Endothelial cell of umbilical vein (primary cell): ENCODE measurements at regions not wholly inside any gene's neighbourhood (a gene's known extent, or its start where the extent isn't known, plus 50 kb on each side); places are given as distances from the start of the nearest gene placed in this dataset.

ENCODE experiments used
- BruUV-seq: library from RNA; stranded (reverse); fragments of 400-500 nt; replicated peaks from 2 replicates; lab custom pipeline; 2021; lab: Mats Ljungman, UMichigan
- CTCF ChIA-PET: fragments of 300-600, 350-600 bp; sonication (Branson Sonifier 250); formaldehyde crosslinking; loops from one replicate; lab custom pipeline; 2021; ENCODE audit warnings: antibody characterized with exemption, inconsistent platforms; lab: Charles Lee
- POLR2A ChIA-PET: fragments of 300-600, 350-600 bp; sonication (Branson Sonifier 250); formaldehyde crosslinking; loops from one replicate; lab custom pipeline; 2021; ENCODE audit warnings: antibody characterized with exemption, inconsistent platforms; lab: Charles Lee
- DNase-seq: peaks from one replicate; pipeline ENCODE4 v3.0.0-alpha.2; 2011; ENCODE audit warnings: low read depth, low spot score
- FAIRE-seq: peaks from 2 replicates; lab custom pipeline; 2011; peaks lifted over from hg19 to GRCh38; lab: Jason Lieb, UNC
- H2AFZ ChIP-seq: 2 replicates; pipeline ENCODE4 v1.6.0; 2012; ENCODE audit warnings: low read depth, low read length, control low read depth, inconsistent platforms
- H3K27ac ChIP-seq: 2 replicates; pipeline ENCODE4 v1.5.1; 2011; ENCODE audit warnings: low read depth, mild to moderate bottlenecking, control low read depth, low read length, moderate library complexity; ENCODE audit not compliant: insufficient read depth
- H3K27me3 ChIP-seq, 2 experiments: 2 replicates each; pipeline versions ENCODE4 v1.6.0 to v1.6.1; 2011; ENCODE audit warnings: low read length in 2 of 2, mixed read lengths in 1 of 2; ENCODE audit not compliant: control insufficient read depth in 2 of 2, insufficient read depth in 2 of 2
- H3K36me3 ChIP-seq, 2 experiments: 2 replicates in 1 of 2; 3 replicates in 1 of 2; pipeline ENCODE4 v1.5.1; 2011; ENCODE audit warnings: low read length in 2 of 2, mild to moderate bottlenecking in 1 of 2, moderate library complexity in 1 of 2; ENCODE audit not compliant: control insufficient read depth in 2 of 2, insufficient read depth in 2 of 2; ENCODE audit errors: extremely low read depth in 1 of 2
- H3K4me1 ChIP-seq: 3 replicates; pipeline ENCODE4 v1.5.1; 2011; ENCODE audit warnings: mild to moderate bottlenecking, low read length; ENCODE audit not compliant: control insufficient read depth, insufficient read depth; ENCODE audit errors: extremely low read depth
- H3K4me2 ChIP-seq: 2 replicates; pipeline ENCODE4 v1.6.1; 2011; ENCODE audit warnings: low read length, control low read depth, mixed read lengths; ENCODE audit not compliant: insufficient read depth
- H3K4me3 ChIP-seq, 3 experiments: fragments of 200-600 bp in 1 of 3; sonication (generic), shearing (Covaris generic) in 1 of 3; replicated peaks in 1 of 3; 2 replicates each; pipeline ENCODE4 v1.5.1; 2011 to 2016; ENCODE audit warnings: control low read depth in 3 of 3, low read length in 3 of 3, mild to moderate bottlenecking in 2 of 3, inconsistent platforms in 1 of 3, low read depth in 1 of 3, moderate library complexity in 1 of 3; ENCODE audit not compliant: insufficient read depth in 1 of 3
- H3K79me2 ChIP-seq: 2 replicates; pipeline ENCODE4 v1.6.0; 2012; ENCODE audit warnings: low read length, inconsistent platforms; ENCODE audit not compliant: control insufficient read depth, insufficient read depth
- H3K9ac ChIP-seq: replicated peaks from 2 replicates; pipeline ENCODE3; 2011; ENCODE audit warnings: low read length, control low read depth; ENCODE audit not compliant: insufficient read depth; ENCODE audit errors: extremely low read depth
- H3K9me1 ChIP-seq: replicated peaks from 3 replicates; pipeline ENCODE4 v1.6.0; 2011; ENCODE audit warnings: mild to moderate bottlenecking, low read length; ENCODE audit not compliant: control insufficient read depth, insufficient read depth; ENCODE audit errors: extremely low read depth
- H3K9me3 ChIP-seq: replicated peaks from 2 replicates; pipeline ENCODE4 v1.5.1; 2012; ENCODE audit warnings: low read length, inconsistent platforms; ENCODE audit not compliant: control insufficient read depth, insufficient read depth
- H4K20me1 ChIP-seq: replicated peaks from 2 replicates; pipeline ENCODE3; 2011; ENCODE audit warnings: mild to moderate bottlenecking, low read length; ENCODE audit not compliant: control insufficient read depth, insufficient read depth; ENCODE audit errors: extremely low read depth
- CTCF ChIP-seq, 2 donors: IDR thresholded peaks; 1 replicate in 1 of 2; 2 replicates in 1 of 2; pipeline ENCODE4 v1.5.1; 2011; ENCODE audit warnings: low read length in 2 of 2, mild to moderate bottlenecking in 2 of 2, moderate library complexity in 2 of 2, control low read depth in 1 of 2, inconsistent platforms in 1 of 2, low read depth in 1 of 2; ENCODE audit not compliant: insufficient read depth in 1 of 2; ENCODE audit errors: extremely low read depth in 1 of 2
- EZH2 ChIP-seq: IDR thresholded peaks from 2 replicates; pipeline ENCODE4 v1.6.1; 2012; ENCODE audit warnings: borderline replicate concordance, low read depth, mild to moderate bottlenecking, moderate library complexity, low read length, inconsistent platforms; ENCODE audit not compliant: severe bottlenecking
- FOS ChIP-seq: IDR thresholded peaks from 2 replicates; pipeline ENCODE4 v1.6.1; 2011; ENCODE audit warnings: mild to moderate bottlenecking, low read length, moderate library complexity, borderline replicate concordance; ENCODE audit not compliant: insufficient read depth
- GATA2 ChIP-seq: IDR thresholded peaks from 2 replicates; pipeline ENCODE4 v1.7.0; 2011; ENCODE audit warnings: low read depth, mild to moderate bottlenecking, moderate library complexity, mixed read lengths, low read length; ENCODE audit not compliant: insufficient read length, insufficient read depth
- JUN ChIP-seq: IDR thresholded peaks from 2 replicates; pipeline ENCODE4 v1.6.1; 2011; ENCODE audit warnings: borderline replicate concordance, low read depth; ENCODE audit not compliant: insufficient read length, insufficient read depth
- MAX ChIP-seq: IDR thresholded peaks from 2 replicates; pipeline ENCODE4 v1.6.1; 2011; ENCODE audit not compliant: insufficient read depth, insufficient read length
- MYC ChIP-seq: IDR thresholded peaks from one replicate; pipeline ENCODE4 v1.6.1; 2011; ENCODE audit warnings: mild to moderate bottlenecking, low read depth, low read length
- POLR2A ChIP-seq: IDR thresholded peaks from 2 replicates; pipeline ENCODE4 v1.6.1; 2012; ENCODE audit warnings: low read depth, mild to moderate bottlenecking, control low read depth, low read length
- POLR2AphosphoS5 ChIP-seq: IDR thresholded peaks from 2 replicates; pipeline ENCODE4 v1.6.1; 2012; ENCODE audit warnings: low read depth, mild to moderate bottlenecking, control low read depth, low read length, moderate library complexity; ENCODE audit not compliant: insufficient read depth
- dilution Hi-C: fragments of 300-500 bp; cut with MboI; formaldehyde crosslinking; loops from one replicate; pipeline ENCODE4 v1.15.0; 2019; ENCODE audit warnings: low sequenced_read_pairs; ENCODE audit not compliant: extremely low pct_ligation_motif_present
- intact Hi-C: fragments of 100-400 bp; cut with micrococcal nuclease; formaldehyde crosslinking; loops from one replicate; pipeline ENCODE4 v1.10.0; 2022

- Histone ChIP-seq H3K27ac (no peak overlapping the region), H3K4me2 (no peak overlapping the region)
These were observed 194.3 kb downstream of the KIF18A start for GRCh38 chr11:27913650-27914049.

GRCh38 chr11:27912916-27913315, 195.0 kb downstream of the KIF18A start:
- H3K4me3 ChIP-seq: no peak overlapping the region
- no TSS peak for BruUV-seq
- FAIRE-seq: no peak
- no peaks in the 10 kb centered on the region for H3K79me2 ChIP-seq
- no peaks in the 10 kb centered on the region for H3K9me3 ChIP-seq
- H3K27me3 ChIP-seq: no peaks in the 10 kb centered on the region
- no peak for DNase-seq
- ChIA-PET POLR2A (no interaction called here), CTCF (interaction anchor here (0.9 to 1.4 kb wide), 2 partner anchors 9 to 11 kb away, joined by 3 read pairs; no protein-coding TSS in a partner anchor)
- TF ChIP-seq POLR2A (no peak), JUN (no peak), CTCF (IDR thresholded peaks at IDR 0.05; ENCODE audit: extremely low read depth in 1 of 2, insufficient read depth in 1 of 2, low read depth in 1 of 2, low read length in 2 of 2) (no peak), POLR2AphosphoS5 (no peak), MAX (no peak), EZH2 (no peak), FOS (no peak), MYC (no peak), GATA2 (no peak)
- no peaks in the 10 kb centered on the region for H4K20me1 ChIP-seq
- H3K4me2 ChIP-seq: no peak overlapping the region
- intact Hi-C loops: no loop called here
- no peaks in the 10 kb centered on the region for H3K36me3 ChIP-seq
- no peak overlapping the region for H3K27ac ChIP-seq
- no peak overlapping the region for H2AFZ ChIP-seq
- H3K9me1 ChIP-seq: no peaks in the 10 kb centered on the region
- dilution Hi-C loops: no loop called here
- peaks cover 4% of the 10 kb centered on the region for H3K4me1 ChIP-seq
- no peak overlapping the region for H3K9ac ChIP-seq

More at GRCh38 chr11:27913650-27914049, 194.3 kb downstream of the KIF18A start:
- DNase-seq (peak; percentile 5), FAIRE-seq (no peak)
- H3K27me3 ChIP-seq: no peaks in the 10 kb centered on the region
- peaks cover 4% of the 10 kb centered on the region for H3K4me1 ChIP-seq
- H3K9ac ChIP-seq: no peak overlapping the region
- no peak overlapping the region for H3K4me3 ChIP-seq
- BruUV-seq: no TSS peak
- H4K20me1 ChIP-seq: no peaks in the 10 kb centered on the region
- H3K36me3 ChIP-seq: no peaks in the 10 kb centered on the region
- TF ChIP-seq JUN (peak; percentile 11), POLR2AphosphoS5 (no peak)
- POLR2A ChIA-PET: no interaction called here
- intact Hi-C loops: no loop called here
- H3K9me1 ChIP-seq: no peaks in the 10 kb centered on the region
- H2AFZ ChIP-seq: no peak overlapping the region
- no peaks in the 10 kb centered on the region for H3K79me2 ChIP-seq
- CTCF ChIA-PET: interaction anchor here (1.4 kb wide), 1 partner anchor 12 kb away, joined by 3 read pairs; no protein-coding TSS in a partner anchor
- dilution Hi-C loops: no loop called here
- no peaks in the 10 kb centered on the region for H3K9me3 ChIP-seq
